HuH-7 (cell line): ENCODE measurements at regions not wholly inside any gene's neighbourhood (a gene's known extent, or its start where the extent isn't known, plus 50 kb on each side); places are given as distances from the start of the nearest gene placed in this dataset.

ENCODE experiments used
- DNase-seq: peaks from one replicate; pipeline ENCODE4 v3.0.0; 2011; ENCODE audit warnings: low spot score

- DNase-seq, result no peak
These were observed 66.0 kb upstream of the HDAC4 start for GRCh38 chr2:239466755-239467271.

- no peak for DNase-seq
These were observed 65.4 kb upstream of the HDAC4 start for GRCh38 chr2:239466061-239466754.

GRCh38 chr2:239465017-239466001, 64.5 kb upstream of the HDAC4 start:
- no peak for DNase-seq

GRCh38 chr2:239464166-239465016, 63.6 kb upstream of the HDAC4 start:
- DNase-seq, result no peak

GRCh38 chr2:239463541-239464165, 62.8 kb upstream of the HDAC4 start:
- no peak for DNase-seq

GRCh38 chr2:239462671-239463506, 62.1 kb upstream of the HDAC4 start:
- DNase-seq, result no peak

- no peak for DNase-seq
These were observed 61.3 kb upstream of the HDAC4 start for GRCh38 chr2:239462191-239462515.

GRCh38 chr2:239461291-239462190, 60.7 kb upstream of the HDAC4 start:
- no peak for DNase-seq

- DNase-seq, result no peak
These were observed 60.0 kb upstream of the HDAC4 start for GRCh38 chr2:239460780-239461179.

GRCh38 chr2:239459606-239460005, 58.8 kb upstream of the HDAC4 start:
- DNase-seq, result no peak

- no peak for DNase-seq
These were observed 58.2 kb upstream of the HDAC4 start for GRCh38 chr2:239459056-239459455.

GRCh38 chr2:239457586-239458445, 57.0 kb upstream of the HDAC4 start:
- no peak for DNase-seq

GRCh38 chr2:239456940-239457339, 56.1 kb upstream of the HDAC4 start:
- DNase-seq, result no peak

GRCh38 chr2:239455436-239456203, 54.8 kb upstream of the HDAC4 start:
- no peak for DNase-seq

GRCh38 chr2:239454507-239454906, 53.7 kb upstream of the HDAC4 start:
- DNase-seq, result no peak
